HL-60/S4 treated with retinoic acid at 250 ng/mL for 4 days and 3 days (cell line): ENCODE measurements at regions not wholly inside any gene's neighbourhood (a gene's known extent, or its start where the extent isn't known, plus 50 kb on each side); places are given as distances from the start of the nearest gene placed in this dataset.

Experiments used
- in situ Hi-C: fragments of 300-500 bp; cut with MboI; formaldehyde crosslinking; loops from 2 replicates; pipeline ENCODE4 v1.7.0; 2022; ENCODE audit warnings: low sequenced_read_pairs

DNA sequence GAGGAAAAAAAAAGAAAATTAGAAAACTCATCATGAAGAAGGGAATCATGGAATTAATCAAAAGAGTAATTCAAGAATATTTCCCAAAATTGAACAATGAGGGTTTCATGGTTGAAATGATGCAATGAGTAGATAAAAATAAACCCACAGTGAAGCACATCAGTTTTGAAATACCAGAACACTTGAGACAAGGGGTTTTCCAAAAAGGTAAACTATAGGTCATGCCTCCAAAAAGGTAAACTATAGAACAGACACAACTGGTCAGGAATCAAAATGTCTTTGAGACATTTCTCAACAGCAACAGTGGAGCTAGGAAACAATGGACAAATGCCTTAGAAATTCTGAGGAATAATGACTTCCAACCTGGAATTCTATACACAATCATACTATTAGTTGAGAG lies 60.2 kb upstream of the PCSK5 start:
- in situ Hi-C loops = no loop called here

DNA sequence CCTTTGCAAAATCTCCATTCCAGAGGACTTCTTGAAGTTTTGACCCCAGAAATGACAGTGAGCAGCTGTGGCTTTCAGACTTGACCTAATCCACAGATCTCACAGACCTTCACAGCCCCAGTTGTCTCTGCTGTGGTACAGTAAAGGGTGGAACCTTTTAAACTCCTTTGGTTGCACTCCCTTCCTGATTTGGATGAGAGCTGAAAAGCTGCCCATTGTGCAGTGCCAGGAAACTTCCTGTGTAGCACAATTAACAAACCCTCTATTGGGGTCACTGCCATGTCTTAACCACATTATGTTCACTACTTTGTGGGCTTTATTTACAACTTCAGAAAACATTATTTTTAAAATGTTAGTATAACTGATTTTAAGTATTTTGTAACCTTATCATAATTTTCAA lies 56.7 kb upstream of the PCSK5 start:
- in situ Hi-C loops = no loop called here

DNA sequence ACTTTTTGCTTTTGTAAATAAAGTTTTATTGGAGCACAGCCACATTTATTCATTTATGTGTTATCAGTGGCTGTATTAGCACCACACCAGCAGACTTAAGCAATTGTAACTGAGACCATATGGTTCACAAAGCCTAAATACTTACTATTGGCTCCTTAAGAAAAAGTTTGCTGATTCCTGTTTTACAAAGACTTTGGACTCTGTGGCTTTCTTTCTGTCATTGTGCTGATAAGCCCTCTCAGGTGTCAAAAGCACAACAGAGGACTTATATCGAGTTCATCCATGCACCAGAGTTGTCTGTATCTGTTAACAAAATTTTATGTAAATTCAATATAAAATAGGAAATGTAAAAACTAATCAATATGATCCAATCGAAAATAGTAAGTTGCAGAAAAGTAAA lies 55.6 kb upstream of the PCSK5 start:
- in situ Hi-C loops = no loop called here
